ENCODE measurements at regions not wholly inside any gene's neighbourhood (a gene's known extent, or its start where the extent isn't known, plus 50 kb on each side); places are given as distances from the start of the nearest gene placed in this dataset.
"Not testable (repeated sequence)": the region's sequence is repeated elsewhere in the genome, so short reads cannot be mapped to it uniquely, and the experiment has no call there.

- TF ChIP-seq POLR2A (IDR thresholded peaks at IDR 0.05; ENCODE audit: low read depth); CTCF (IDR thresholded peaks at IDR 0.05); EP300 (IDR thresholded peaks at IDR 0.05); POLR2AphosphoS5 (IDR thresholded peaks at IDR 0.05): not testable (repeated sequence)
Observed at GRCh38 chr4:14002331-14002730, 374.8 kb upstream of the BOD1L1 start.

Data from esophagus muscularis mucosa (tissue), 4 donors.